ENCODE measurements at regions not wholly inside any gene's neighbourhood (a gene's known extent, or its start where the extent isn't known, plus 50 kb on each side); places are given as distances from the start of the nearest gene placed in this dataset.

DNA sequence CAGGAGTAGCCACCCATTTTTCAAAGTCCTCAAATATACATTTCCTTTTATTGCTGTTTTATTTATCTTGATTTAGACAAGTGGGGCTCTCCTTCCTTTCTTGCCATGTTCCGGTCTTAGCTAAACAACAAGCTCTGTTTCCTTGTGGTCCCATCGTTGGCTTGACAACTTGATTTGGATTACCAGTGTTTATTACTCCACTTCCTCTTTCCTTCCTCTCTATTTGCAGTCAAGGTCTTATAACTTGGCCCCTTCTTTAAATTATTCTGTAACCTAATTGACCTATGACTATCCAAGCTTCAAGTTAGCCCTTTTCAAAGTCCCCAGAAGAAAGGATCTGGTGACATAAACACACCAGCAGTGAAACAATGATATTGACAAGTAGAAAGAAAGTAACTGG is 130.6 kb upstream of the STT3B start:
- POLR2A ChIA-PET: no interaction called here

More for the DNA sequence above, 130.6 kb upstream of the STT3B start:
- RAD21 ChIA-PET (ENCODE audit: low non-redundant PET in 1 of 2, low total read pairs in 2 of 2, uncharacterized antibody in 2 of 2, unreplicated experiment in 2 of 2): no interaction called here
- Histone ChIP-seq H3K27ac (ENCODE audit: low read depth, low read length) (no peak overlapping the region), H3K9me3 (ENCODE audit: control insufficient read depth in 1 of 2, insufficient read depth in 1 of 2, low read depth in 1 of 2, low read length in 2 of 2) (no peaks in the 10 kb centered on the region), H4K20me1 (ENCODE audit: insufficient read depth) (no peaks in the 10 kb centered on the region), H2AFZ (ENCODE audit: low read depth, low read length, poor library complexity, severe bottlenecking) (no peak overlapping the region), H3K9ac (ENCODE audit: low read length) (no peak overlapping the region), H3K9me2 (ENCODE audit: insufficient read depth) (no peaks in the 10 kb centered on the region), H3K4me2 (ENCODE audit: low read length) (no peak overlapping the region), H3K79me2 (ENCODE audit: insufficient read depth, low read length) (no peaks in the 10 kb centered on the region), H3K36me3 (ENCODE audit: control insufficient read depth in 1 of 2, insufficient read depth in 2 of 2, low read length in 2 of 2) (no peaks in the 10 kb centered on the region), H3K4me3 (replicated peaks in 1 of 2; ENCODE audit: low read depth in 1 of 2, low read length in 2 of 2) (no peak overlapping the region), H3K4me1 (ENCODE audit: control insufficient read depth in 1 of 2, insufficient read depth in 2 of 2, low read length in 2 of 2) (no peaks in the 10 kb centered on the region), H3K27me3 (ENCODE audit: insufficient read depth, low read length) (no peaks in the 10 kb centered on the region)
- ATAC-seq: no peak
- no peak for TF ChIP-seq CEBPB (IDR thresholded peaks at IDR 0.05; ENCODE audit: low read depth)
- no peak for TF ChIP-seq EGR1 (IDR thresholded peaks at IDR 0.05; ENCODE audit: low read depth)
- no peak for TF ChIP-seq RAD21 (IDR thresholded peaks at IDR 0.05; ENCODE audit: low read depth)
- no peak for TF ChIP-seq ZNF274 (IDR thresholded peaks at IDR 0.05; ENCODE audit: low read depth, low read length)
- TF ChIP-seq, protein P1, sequence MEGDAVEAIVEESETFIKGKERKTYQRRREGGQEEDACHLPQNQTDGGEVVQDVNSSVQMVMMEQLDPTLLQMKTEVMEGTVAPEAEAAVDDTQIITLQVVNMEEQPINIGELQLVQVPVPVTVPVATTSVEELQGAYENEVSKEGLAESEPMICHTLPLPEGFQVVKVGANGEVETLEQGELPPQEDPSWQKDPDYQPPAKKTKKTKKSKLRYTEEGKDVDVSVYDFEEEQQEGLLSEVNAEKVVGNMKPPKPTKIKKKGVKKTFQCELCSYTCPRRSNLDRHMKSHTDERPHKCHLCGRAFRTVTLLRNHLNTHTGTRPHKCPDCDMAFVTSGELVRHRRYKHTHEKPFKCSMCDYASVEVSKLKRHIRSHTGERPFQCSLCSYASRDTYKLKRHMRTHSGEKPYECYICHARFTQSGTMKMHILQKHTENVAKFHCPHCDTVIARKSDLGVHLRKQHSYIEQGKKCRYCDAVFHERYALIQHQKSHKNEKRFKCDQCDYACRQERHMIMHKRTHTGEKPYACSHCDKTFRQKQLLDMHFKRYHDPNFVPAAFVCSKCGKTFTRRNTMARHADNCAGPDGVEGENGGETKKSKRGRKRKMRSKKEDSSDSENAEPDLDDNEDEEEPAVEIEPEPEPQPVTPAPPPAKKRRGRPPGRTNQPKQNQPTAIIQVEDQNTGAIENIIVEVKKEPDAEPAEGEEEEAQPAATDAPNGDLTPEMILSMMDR (IDR thresholded peaks at IDR 0.05 in 2 of 3, conservative IDR thresholded peaks at IDR 0.05 in 1 of 3; ENCODE audit: borderline replicate concordance in 1 of 3, insufficient read depth in 1 of 3, low read depth in 2 of 3, low read length in 2 of 3): no peak
- TF ChIP-seq, protein P2, sequence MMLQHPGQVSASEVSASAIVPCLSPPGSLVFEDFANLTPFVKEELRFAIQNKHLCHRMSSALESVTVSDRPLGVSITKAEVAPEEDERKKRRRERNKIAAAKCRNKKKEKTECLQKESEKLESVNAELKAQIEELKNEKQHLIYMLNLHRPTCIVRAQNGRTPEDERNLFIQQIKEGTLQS (IDR thresholded peaks at IDR 0.05): no peak
- TF ChIP-seq SIN3A (IDR thresholded peaks at IDR 0.05; ENCODE audit: low read depth): no peak
- TF ChIP-seq, protein P3, sequence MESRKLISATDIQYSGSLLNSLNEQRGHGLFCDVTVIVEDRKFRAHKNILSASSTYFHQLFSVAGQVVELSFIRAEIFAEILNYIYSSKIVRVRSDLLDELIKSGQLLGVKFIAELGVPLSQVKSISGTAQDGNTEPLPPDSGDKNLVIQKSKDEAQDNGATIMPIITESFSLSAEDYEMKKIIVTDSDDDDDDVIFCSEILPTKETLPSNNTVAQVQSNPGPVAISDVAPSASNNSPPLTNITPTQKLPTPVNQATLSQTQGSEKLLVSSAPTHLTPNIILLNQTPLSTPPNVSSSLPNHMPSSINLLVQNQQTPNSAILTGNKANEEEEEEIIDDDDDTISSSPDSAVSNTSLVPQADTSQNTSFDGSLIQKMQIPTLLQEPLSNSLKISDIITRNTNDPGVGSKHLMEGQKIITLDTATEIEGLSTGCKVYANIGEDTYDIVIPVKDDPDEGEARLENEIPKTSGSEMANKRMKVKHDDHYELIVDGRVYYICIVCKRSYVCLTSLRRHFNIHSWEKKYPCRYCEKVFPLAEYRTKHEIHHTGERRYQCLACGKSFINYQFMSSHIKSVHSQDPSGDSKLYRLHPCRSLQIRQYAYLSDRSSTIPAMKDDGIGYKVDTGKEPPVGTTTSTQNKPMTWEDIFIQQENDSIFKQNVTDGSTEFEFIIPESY (IDR thresholded peaks at IDR 0.05; ENCODE audit: extremely low read depth, insufficient replicate concordance, low read length): no peak
- no peak for TF ChIP-seq POLR2A (IDR thresholded peaks at IDR 0.05; ENCODE audit: borderline replicate concordance, extremely low read depth, insufficient read depth, insufficient read length)
- TF ChIP-seq EZH2 (IDR thresholded peaks at IDR 0.05): no peak
- TF ChIP-seq FOSL1 (IDR thresholded peaks at IDR 0.05; ENCODE audit: low read depth): no peak
- TF ChIP-seq ELF1 (IDR thresholded peaks at IDR 0.05; ENCODE audit: borderline replicate concordance, low read depth): no peak
- intact Hi-C loops (cut with micrococcal nuclease): no loop called here
- no TSS peak for BruUV-seq (replicated peaks)
- CTCF ChIA-PET: no interaction called here
- DNase-seq (ENCODE audit: low read depth, low spot score): no peak

Data from HCT116 (cell line).